A673 (cell line): ENCODE measurements at regions not wholly inside any gene's neighbourhood (a gene's known extent, or its start where the extent isn't known, plus 50 kb on each side); places are given as distances from the start of the nearest gene placed in this dataset.

Experiments used
- EZH2 ChIP-seq: fragments of 200-600 bp; sonication (generic); IDR thresholded peaks from 2 replicates; pipeline ENCODE4 v1.6.1; 2017; ENCODE audit warnings: borderline replicate concordance, low read depth, mild to moderate bottlenecking, mixed read lengths, antibody characterized with exemption, low read length; ENCODE audit not compliant: poor library complexity, severe bottlenecking
- TF ChIP-seq, protein P1 (sequence below): fragments of 300-800, 200-600 bp; sonication (generic); conservative IDR thresholded peaks from 2 replicates; pipeline ENCODE4 v1.5.1; 2017; ENCODE audit warnings: low read depth, mild to moderate bottlenecking, antibody characterized with exemption, low read length, moderate library complexity, mixed read lengths

DNA sequence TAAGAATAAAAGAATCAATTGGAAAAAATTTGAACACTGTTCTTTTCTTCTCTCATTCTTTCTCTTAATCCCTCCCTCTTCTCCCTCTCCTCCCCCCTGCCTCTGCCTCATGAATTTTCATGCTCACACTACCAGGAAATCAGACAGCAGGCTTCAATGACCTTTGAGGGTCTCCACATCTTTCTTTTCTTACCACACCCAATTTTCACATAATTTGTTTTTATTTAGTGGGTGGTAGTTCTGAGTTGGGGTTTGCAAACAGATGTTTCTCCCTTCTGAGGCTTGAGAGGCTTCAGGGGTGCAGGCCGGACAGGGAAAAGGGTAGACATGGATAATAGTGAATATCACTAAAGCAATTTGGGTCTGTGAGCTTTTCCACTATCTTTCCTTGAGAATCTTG is 95.5 kb downstream of the SPATA19 start:
- TF ChIP-seq, protein P1, sequence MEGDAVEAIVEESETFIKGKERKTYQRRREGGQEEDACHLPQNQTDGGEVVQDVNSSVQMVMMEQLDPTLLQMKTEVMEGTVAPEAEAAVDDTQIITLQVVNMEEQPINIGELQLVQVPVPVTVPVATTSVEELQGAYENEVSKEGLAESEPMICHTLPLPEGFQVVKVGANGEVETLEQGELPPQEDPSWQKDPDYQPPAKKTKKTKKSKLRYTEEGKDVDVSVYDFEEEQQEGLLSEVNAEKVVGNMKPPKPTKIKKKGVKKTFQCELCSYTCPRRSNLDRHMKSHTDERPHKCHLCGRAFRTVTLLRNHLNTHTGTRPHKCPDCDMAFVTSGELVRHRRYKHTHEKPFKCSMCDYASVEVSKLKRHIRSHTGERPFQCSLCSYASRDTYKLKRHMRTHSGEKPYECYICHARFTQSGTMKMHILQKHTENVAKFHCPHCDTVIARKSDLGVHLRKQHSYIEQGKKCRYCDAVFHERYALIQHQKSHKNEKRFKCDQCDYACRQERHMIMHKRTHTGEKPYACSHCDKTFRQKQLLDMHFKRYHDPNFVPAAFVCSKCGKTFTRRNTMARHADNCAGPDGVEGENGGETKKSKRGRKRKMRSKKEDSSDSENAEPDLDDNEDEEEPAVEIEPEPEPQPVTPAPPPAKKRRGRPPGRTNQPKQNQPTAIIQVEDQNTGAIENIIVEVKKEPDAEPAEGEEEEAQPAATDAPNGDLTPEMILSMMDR, result no peak
- TF ChIP-seq EZH2, result no peak
